GM19324 (cell line): ENCODE measurements at regions not wholly inside any gene's neighbourhood (a gene's known extent, or its start where the extent isn't known, plus 50 kb on each side); places are given as distances from the start of the nearest gene placed in this dataset.

Experiments used
- ATAC-seq: cut with Tn5 transposase; IDR thresholded peaks from one replicate; pipeline ENCODE4 v1.9.1; 2021; ENCODE audit warnings: mild to moderate bottlenecking, moderate library complexity; ENCODE audit not compliant: unreplicated experiment, low FRiP score

- no peak for ATAC-seq
Measured at GRCh38 chr2:51413726-51414125, 381.8 kb upstream of the NRXN1 start.

- no peak for ATAC-seq
Measured at GRCh38 chr2:51410331-51410730, 378.4 kb upstream of the NRXN1 start.

- ATAC-seq, result no peak
Measured at GRCh38 chr2:51409920-51410319, 378.0 kb upstream of the NRXN1 start.

GRCh38 chr2:51404226-51404625 is 372.3 kb upstream of the NRXN1 start:
- no peak for ATAC-seq

GRCh38 chr2:51401546-51401945 is 369.6 kb upstream of the NRXN1 start:
- ATAC-seq, result no peak

- ATAC-seq, result no peak
Measured at GRCh38 chr2:51387235-51387634, 355.3 kb upstream of the NRXN1 start.

GRCh38 chr2:51379997-51380396 is 348.1 kb upstream of the NRXN1 start:
- ATAC-seq, result no peak

GRCh38 chr2:51368250-51368649 is 336.3 kb upstream of the NRXN1 start:
- ATAC-seq, result no peak

- no peak for ATAC-seq
Measured at GRCh38 chr2:51350100-51350499, 318.2 kb upstream of the NRXN1 start.

- ATAC-seq, result no peak
Measured at GRCh38 chr2:51344886-51345285, 313.0 kb upstream of the NRXN1 start.

GRCh38 chr2:51335087-51336058 is 303.4 kb upstream of the NRXN1 start:
- ATAC-seq, result no peak

GRCh38 chr2:51329512-51329911 is 297.6 kb upstream of the NRXN1 start:
- ATAC-seq, result no peak

- no peak for ATAC-seq
Measured at GRCh38 chr2:51324051-51324450, 292.1 kb upstream of the NRXN1 start.

GRCh38 chr2:51322613-51323012 is 290.7 kb upstream of the NRXN1 start:
- ATAC-seq, result no peak

GRCh38 chr2:51304311-51304710 is 272.4 kb upstream of the NRXN1 start:
- ATAC-seq, result no peak

- ATAC-seq, result no peak
Measured at GRCh38 chr2:51301381-51301780, 269.4 kb upstream of the NRXN1 start.

GRCh38 chr2:51299370-51299769 is 267.4 kb upstream of the NRXN1 start:
- no peak for ATAC-seq

GRCh38 chr2:51297488-51297887 is 265.6 kb upstream of the NRXN1 start:
- ATAC-seq, result no peak

- ATAC-seq, result no peak
Measured at GRCh38 chr2:51293566-51294200, 261.8 kb upstream of the NRXN1 start.

GRCh38 chr2:51291762-51292551 is 260.0 kb upstream of the NRXN1 start:
- no peak for ATAC-seq

- no peak for ATAC-seq
Measured at GRCh38 chr2:51290725-51291124, 258.8 kb upstream of the NRXN1 start.
